Cardiac fibroblast (primary cell): ENCODE measurements at regions not wholly inside any gene's neighbourhood (a gene's known extent, or its start where the extent isn't known, plus 50 kb on each side); places are given as distances from the start of the nearest gene placed in this dataset.
A peak's percentile ranks its signal among the peaks of the same experiment; 100 is the strongest.

ENCODE experiments used
- DNase-seq, 2 donors: peaks; one replicate each; pipeline versions ENCODE4 v3.0.0 to v3.0.0-alpha.2; 2010; ENCODE audit warnings: low read depth in 2 of 2
- H3K4me3 ChIP-seq, 2 donors: replicated peaks in 1 of 2; 1 replicate in 1 of 2; 2 replicates in 1 of 2; pipeline ENCODE4 v1.5.1; 2011; ENCODE audit warnings: low read depth in 2 of 2, low read length in 2 of 2, mild to moderate bottlenecking in 2 of 2, moderate library complexity in 1 of 2
- TF ChIP-seq, protein P1 (sequence below): IDR thresholded peaks from one replicate; pipeline ENCODE4 v1.5.1; 2011; ENCODE audit warnings: low read depth, mild to moderate bottlenecking, low read length, inconsistent platforms

DNA sequence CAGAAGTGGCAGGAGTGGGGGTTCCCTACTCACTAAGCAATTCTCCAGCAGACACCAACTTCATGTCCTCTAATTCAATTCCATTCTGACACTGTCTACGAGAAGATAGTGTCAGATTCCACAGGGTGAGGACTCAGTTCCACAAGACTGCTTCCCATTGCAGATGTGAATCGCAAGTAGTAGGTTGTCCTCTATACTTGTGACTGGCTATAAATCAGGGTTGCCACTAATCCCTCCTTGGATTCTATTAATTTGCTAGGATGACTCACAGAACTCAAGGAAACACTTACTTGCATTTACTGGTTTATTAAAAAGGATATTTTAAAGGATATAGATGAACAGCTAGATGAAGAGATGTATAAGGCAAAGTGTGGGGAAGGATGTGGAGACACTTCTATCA, 184.1 kb upstream of the ACVR2A start:
- TF ChIP-seq, protein P1, sequence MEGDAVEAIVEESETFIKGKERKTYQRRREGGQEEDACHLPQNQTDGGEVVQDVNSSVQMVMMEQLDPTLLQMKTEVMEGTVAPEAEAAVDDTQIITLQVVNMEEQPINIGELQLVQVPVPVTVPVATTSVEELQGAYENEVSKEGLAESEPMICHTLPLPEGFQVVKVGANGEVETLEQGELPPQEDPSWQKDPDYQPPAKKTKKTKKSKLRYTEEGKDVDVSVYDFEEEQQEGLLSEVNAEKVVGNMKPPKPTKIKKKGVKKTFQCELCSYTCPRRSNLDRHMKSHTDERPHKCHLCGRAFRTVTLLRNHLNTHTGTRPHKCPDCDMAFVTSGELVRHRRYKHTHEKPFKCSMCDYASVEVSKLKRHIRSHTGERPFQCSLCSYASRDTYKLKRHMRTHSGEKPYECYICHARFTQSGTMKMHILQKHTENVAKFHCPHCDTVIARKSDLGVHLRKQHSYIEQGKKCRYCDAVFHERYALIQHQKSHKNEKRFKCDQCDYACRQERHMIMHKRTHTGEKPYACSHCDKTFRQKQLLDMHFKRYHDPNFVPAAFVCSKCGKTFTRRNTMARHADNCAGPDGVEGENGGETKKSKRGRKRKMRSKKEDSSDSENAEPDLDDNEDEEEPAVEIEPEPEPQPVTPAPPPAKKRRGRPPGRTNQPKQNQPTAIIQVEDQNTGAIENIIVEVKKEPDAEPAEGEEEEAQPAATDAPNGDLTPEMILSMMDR, result no peak

DNA sequence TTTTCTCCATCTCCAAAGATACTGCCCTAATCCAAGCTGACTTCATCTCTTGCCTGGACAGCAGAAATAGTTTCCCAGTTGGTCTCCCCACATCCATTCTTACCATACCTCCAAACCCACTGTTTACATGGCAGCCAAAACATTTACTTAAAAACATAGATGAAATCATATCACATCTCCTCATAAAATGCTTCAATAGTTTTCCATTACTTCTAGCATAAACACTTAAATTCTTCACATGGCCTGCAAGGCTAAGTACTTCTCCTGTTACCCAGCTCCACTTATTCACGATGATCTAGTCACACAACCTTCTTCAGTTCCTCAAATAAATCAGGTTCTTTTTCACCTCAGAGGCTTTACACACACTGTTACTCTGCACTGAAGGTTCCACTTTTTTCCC, 185.8 kb upstream of the ACVR2A start:
- TF ChIP-seq, protein P1, result no peak
- no peak overlapping the region for H3K4me3 ChIP-seq
- peak in 1 of 2 donors; percentile 4 for DNase-seq

More for the DNA sequence above, 184.1 kb upstream of the ACVR2A start:
- no peak overlapping the region for H3K4me3 ChIP-seq
- no peak for DNase-seq

DNA sequence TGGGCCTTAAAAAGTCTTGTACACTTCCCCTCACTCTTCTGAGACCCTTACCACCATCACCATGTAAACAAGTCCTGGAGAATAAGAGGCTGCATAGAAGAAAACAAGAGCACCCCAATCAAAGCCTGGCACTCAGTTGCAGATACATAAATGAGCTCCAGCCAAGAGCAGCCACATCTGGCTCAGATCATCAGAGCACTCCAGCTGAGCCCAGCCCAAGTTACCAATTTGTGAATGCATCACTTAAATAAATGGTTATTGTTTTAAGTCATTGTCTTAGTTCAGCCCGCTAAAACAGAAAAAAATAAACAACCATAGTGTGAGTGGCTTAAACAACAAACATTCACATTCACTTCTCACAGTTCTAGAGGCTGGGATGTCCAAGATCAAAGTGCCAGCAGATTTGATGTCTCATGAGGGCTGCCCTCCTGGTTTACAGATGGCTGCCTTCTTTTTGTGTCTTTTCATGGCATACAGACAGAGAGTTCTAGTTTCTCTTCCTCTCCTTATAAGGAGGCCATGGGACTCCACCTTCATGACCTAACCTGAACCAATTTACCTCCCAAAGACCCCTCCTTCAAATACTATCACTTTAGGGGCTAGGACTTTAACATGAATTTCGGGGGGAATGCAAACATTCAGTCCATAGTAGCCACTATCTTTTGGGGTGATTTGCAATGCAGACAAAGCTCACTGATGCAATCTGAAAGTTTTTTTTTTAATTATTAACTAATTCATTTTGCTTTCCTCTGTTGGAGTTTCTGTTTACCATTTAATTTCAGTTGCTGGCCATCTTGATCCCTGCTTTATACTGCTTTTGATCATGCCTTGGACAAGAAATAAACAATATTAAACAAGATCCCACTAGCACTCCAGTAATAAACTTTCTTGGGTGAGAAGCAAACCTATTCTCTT, 187.5 kb upstream of the ACVR2A start:
- no peak overlapping the region for H3K4me3 ChIP-seq
- no peak for DNase-seq
- TF ChIP-seq, protein P1, result no peak

DNA sequence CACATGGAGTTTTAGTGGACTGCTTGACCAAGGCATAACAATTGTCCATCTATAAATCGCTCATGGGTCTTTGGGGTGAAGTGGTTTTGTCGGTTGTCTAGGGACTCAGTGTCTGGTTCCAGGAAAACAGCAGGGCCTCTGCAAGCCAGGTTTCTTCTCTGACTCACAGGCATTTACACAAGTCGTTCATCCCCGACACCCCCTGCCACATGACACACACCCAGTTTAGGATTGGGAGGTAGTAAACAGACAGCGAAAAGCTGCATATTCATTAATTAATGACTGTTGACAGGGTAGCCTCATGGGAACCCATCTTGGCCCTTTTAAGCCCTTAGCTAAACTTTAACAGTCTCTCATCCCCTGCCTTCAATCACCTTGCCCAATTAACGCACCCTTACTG, 194.8 kb upstream of the ACVR2A start:
- TF ChIP-seq, protein P1, result no peak
- DNase-seq, result no peak
- no peak overlapping the region for H3K4me3 ChIP-seq

DNA sequence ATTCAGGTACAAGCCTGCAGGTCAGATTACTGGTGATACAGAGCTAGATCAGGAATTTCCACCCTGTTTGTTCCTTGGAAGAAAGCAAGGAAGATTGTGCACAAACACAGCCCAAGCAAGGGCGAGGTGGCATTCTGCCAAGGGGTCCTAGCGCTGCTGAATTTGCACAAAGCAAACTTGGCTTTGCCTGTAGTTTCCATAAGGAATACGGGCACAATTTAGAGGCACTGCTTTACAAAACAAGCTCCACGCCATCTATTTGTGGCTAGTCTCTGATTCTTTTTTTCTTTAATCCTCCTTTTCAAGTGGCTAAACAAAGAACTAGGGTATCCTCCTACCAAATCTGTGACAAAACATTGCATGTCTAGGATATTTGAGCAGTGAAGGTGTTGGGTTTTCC, 195.5 kb upstream of the ACVR2A start:
- TF ChIP-seq, protein P1, result no peak
- DNase-seq, result no peak
- H3K4me3 ChIP-seq, result no peak overlapping the region

- TF ChIP-seq, protein P1, result no peak
- H3K4me3 ChIP-seq, result no peak overlapping the region
Observed at GRCh38 chr2:147648471-147648870, 196.4 kb upstream of the ACVR2A start.

More at GRCh38 chr2:147648471-147648870, 196.4 kb upstream of the ACVR2A start:
- DNase-seq, result no peak
